Stomach smooth muscle (tissue), 2 donors: ENCODE measurements at regions not wholly inside any gene's neighbourhood (a gene's known extent, or its start where the extent isn't known, plus 50 kb on each side); places are given as distances from the start of the nearest gene placed in this dataset.

ENCODE experiments used
- H3K27ac ChIP-seq: one replicate; pipeline ENCODE4 v1.7.0; 2013; ENCODE audit warnings: mild to moderate bottlenecking, low read length, inconsistent platforms
- H3K27me3 ChIP-seq, 2 donors: one replicate each; pipeline ENCODE4 v1.7.0; 2013; ENCODE audit warnings: low read length in 2 of 2; ENCODE audit not compliant: insufficient read depth in 2 of 2, control insufficient read depth in 1 of 2
- H3K36me3 ChIP-seq, 2 donors: one replicate each; pipeline ENCODE4 v1.7.0; 2013; ENCODE audit warnings: low read length in 2 of 2; ENCODE audit not compliant: control insufficient read depth in 2 of 2, insufficient read depth in 2 of 2
- H3K4me1 ChIP-seq: one replicate; pipeline ENCODE4 v1.7.0; 2013; ENCODE audit warnings: low read length; ENCODE audit not compliant: control insufficient read depth, insufficient read depth
- H3K4me3 ChIP-seq, 2 donors: one replicate each; pipeline ENCODE4 v1.7.0; 2013; ENCODE audit warnings: low read length in 2 of 2
- H3K9ac ChIP-seq, 2 donors: one replicate each; pipeline ENCODE4 v1.7.0; 2013; ENCODE audit warnings: low read length in 2 of 2, mild to moderate bottlenecking in 1 of 2
- H3K9me3 ChIP-seq, 2 donors: one replicate each; pipeline ENCODE4 v1.7.0; 2013; ENCODE audit warnings: low read length in 2 of 2; ENCODE audit not compliant: control insufficient read depth in 2 of 2
- donor health status: healthy.
- donor health status: Pancreatic carcinoma.

- peak overlapping the region in 1 of 2 donors; percentile 29 for H3K4me3 ChIP-seq
- H3K36me3 ChIP-seq, result no peaks in the 10 kb centered on the region
- H3K9me3 ChIP-seq, result no peaks in the 10 kb centered on the region
- H3K4me1 ChIP-seq, result peaks cover 64% of the 10 kb centered on the region
- peak overlapping the region in 1 of 2 donors; percentile 47 for H3K9ac ChIP-seq
- H3K27me3 ChIP-seq, result no peaks in the 10 kb centered on the region
- H3K27ac ChIP-seq, result peak overlapping the region; percentile 37
Observed at GRCh38 chr16:85381738-85382592, 231.2 kb upstream of the GSE1 start.

GRCh38 chr16:85382717-85383118 is 230.4 kb upstream of the GSE1 start:
- no peak overlapping the region for H3K4me3 ChIP-seq
- H3K27ac ChIP-seq, result no peak overlapping the region
- peaks cover 56% of the 10 kb centered on the region for H3K4me1 ChIP-seq
- no peaks in the 10 kb centered on the region for H3K9me3 ChIP-seq
- H3K27me3 ChIP-seq, result no peaks in the 10 kb centered on the region
- no peaks in the 10 kb centered on the region for H3K36me3 ChIP-seq
- no peak overlapping the region for H3K9ac ChIP-seq

DNA sequence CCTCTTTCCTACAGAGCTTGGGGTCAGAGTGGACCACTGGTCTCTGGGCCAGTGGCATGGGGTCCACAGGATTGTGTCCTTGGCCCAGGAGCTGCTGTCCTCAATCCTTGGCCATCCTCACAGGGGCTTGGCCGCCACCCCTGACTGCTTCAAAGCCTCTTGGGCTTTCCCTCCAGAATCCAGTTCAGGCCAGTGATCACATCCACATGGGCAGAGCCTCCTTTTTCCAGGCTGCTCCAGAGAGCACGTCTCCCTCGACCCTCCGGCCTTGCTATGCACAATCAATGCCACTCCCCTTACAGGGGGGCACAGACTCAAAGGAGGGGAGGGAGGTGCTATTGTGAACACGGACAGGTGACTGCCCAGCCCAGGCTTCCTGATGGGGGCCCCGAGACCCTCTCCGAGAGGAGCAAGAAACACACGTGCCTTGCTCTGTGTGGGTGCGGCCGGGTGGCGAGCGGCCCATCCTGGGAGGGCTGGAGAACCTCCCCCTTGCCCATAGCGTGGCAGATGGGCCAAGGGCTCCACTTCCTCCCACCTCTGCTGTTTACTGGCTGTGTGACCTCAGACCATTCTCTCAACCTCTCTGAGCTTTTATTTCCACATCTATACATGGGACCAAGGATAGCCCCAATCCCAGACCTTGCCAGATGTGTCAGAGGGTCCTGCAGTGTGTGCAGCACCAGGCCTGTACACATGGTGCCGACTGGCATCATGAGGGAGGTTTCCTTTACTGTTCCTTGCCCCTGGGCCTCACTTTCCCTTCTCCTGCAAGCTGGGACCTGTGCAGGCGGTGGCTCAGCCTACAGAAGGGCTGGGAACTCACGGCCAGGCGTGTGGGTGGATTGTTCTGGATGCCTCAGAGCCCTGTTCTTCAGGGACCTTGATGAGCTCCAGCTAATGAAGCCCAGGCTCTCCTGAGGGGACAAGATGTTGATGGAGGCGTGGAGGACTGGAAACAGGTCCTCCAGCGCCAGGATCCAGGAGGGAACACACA is 229.0 kb upstream of the GSE1 start:
- H3K36me3 ChIP-seq, result no peaks in the 10 kb centered on the region
- no peaks in the 10 kb centered on the region for H3K27me3 ChIP-seq
- H3K27ac ChIP-seq, result no peak overlapping the region
- H3K9me3 ChIP-seq, result no peaks in the 10 kb centered on the region
- H3K9ac ChIP-seq, result no peak overlapping the region
- no peak overlapping the region for H3K4me3 ChIP-seq
- peaks cover 43% of the 10 kb centered on the region for H3K4me1 ChIP-seq

DNA sequence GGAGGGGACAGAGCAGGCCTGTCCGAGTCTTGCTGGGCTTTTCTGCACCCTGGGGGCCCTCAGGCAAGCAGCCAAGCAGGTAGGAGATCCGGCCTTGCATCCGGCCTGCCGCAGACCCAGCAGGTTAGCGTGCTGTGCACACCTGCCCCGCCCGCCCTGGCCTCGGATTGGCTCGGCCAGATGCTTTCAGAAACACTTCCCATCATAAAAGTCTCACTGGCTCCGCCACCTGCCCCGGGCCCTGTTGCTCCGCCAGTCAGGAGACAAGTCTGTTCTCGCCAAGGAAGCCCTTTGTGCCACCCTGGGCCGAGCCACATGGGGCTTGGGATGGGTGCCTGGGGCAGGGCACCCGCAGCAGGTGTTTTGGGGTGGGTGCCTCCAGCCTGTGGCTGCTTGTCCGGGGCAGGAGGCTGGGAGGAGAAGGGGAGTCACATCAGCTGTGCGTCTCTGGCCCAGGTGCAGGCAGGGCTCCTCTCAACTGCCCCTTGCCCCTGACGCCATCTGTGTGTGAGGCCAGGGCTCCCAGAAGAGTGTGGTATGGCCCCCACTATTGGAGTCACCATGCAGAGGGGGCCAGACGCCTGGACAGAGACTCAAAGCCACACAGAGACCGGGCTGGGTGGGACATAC is 228.2 kb upstream of the GSE1 start:
- Histone ChIP-seq H3K9ac (no peak overlapping the region), H3K27me3 (no peaks in the 10 kb centered on the region), H3K4me3 (no peak overlapping the region), H3K9me3 (no peaks in the 10 kb centered on the region), H3K27ac (no peak overlapping the region), H3K36me3 (no peaks in the 10 kb centered on the region), H3K4me1 (peaks cover 36% of the 10 kb centered on the region)

DNA sequence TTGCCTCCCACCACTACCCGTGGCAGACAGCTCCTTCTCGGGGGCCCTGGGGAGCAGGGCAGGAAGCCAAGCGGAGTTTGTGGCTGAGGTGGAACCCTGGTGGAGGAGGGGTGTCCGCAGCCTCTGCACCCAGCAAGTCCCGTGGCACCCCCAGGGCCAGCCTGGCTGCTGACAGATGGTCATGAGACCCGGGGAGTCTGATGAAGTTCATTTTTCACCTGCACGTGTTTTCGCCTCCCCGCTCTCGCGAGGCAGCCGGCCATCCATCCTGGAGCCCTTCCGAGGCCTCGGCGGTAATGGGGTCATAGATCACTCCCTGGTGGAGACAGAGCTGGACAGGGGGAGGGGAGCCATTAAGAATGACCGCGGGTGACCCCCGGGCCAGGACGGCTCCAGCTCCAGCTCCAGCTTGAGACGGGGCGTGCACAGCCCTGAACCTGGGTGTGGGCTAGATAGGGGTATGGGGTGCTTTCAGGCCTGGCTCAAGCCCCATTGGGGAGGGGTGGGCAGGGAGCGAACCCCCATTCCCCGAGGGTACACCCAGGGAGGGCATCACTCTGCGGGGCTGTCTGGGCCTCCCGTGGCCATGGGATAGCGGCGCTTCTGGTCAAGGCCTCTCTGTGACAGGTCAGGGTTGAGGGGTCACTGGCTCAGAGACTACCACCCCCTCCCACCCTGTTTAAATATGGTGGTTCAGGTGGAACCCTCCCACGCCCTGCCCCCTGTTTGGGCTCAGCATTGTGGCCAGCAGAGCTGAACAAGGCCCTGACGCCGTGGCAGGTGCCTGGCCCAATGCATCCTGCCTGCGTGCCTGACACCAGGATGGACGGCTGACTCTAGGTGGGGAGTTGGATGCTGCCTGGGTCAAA is 227.4 kb upstream of the GSE1 start:
- Histone ChIP-seq H3K4me1 (peaks cover 38% of the 10 kb centered on the region), H3K9ac (no peak overlapping the region), H3K36me3 (no peaks in the 10 kb centered on the region), H3K27me3 (no peaks in the 10 kb centered on the region), H3K9me3 (no peaks in the 10 kb centered on the region), H3K4me3 (no peak overlapping the region), H3K27ac (no peak overlapping the region)

GRCh38 chr16:85386467-85387170 is 226.5 kb upstream of the GSE1 start:
- H3K27ac ChIP-seq, result no peak overlapping the region
- peaks cover 39% of the 10 kb centered on the region for H3K4me1 ChIP-seq
- no peaks in the 10 kb centered on the region for H3K27me3 ChIP-seq
- H3K36me3 ChIP-seq, result no peaks in the 10 kb centered on the region
- no peak overlapping the region for H3K4me3 ChIP-seq
- no peak overlapping the region for H3K9ac ChIP-seq
- peaks cover 0 to 3% of the 10 kb centered on the region in 2 donors for H3K9me3 ChIP-seq

DNA sequence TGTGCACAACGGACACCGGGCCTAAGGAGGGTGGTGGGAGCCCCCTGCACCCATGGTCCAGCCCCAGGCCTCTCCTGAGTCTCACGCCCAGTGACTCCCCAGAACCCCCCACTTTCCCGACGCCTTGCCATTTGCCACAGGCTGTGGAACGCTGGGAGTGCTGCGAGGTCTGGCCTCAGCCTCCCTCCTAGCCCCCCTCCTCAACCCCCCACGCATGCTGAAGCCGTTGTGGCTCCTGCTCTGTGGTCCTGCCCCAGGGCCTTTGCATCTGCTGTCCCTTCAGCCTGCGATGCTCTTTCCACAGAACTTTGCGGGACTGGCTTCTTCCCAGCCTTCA is 226.0 kb upstream of the GSE1 start:
- Histone ChIP-seq H3K27ac (no peak overlapping the region), H3K4me1 (peaks cover 36% of the 10 kb centered on the region)

GRCh38 chr16:85387731-85388295 is 225.3 kb upstream of the GSE1 start:
- H3K27me3 ChIP-seq, result no peaks in the 10 kb centered on the region
- H3K36me3 ChIP-seq, result no peaks in the 10 kb centered on the region
- no peak overlapping the region for H3K9ac ChIP-seq
- H3K27ac ChIP-seq, result no peak overlapping the region
- H3K9me3 ChIP-seq, result peaks cover 0 to 3% of the 10 kb centered on the region in 2 donors
- H3K4me3 ChIP-seq, result no peak overlapping the region
- H3K4me1 ChIP-seq, result peaks cover 29% of the 10 kb centered on the region

More for the DNA sequence above, 226.0 kb upstream of the GSE1 start:
- peaks cover 0 to 3% of the 10 kb centered on the region in 2 donors for H3K9me3 ChIP-seq
- no peak overlapping the region for H3K9ac ChIP-seq
- H3K4me3 ChIP-seq, result no peak overlapping the region
- no peaks in the 10 kb centered on the region for H3K36me3 ChIP-seq
- no peaks in the 10 kb centered on the region for H3K27me3 ChIP-seq

GRCh38 chr16:85389679-85390470 is 223.2 kb upstream of the GSE1 start:
- no peaks in the 10 kb centered on the region for H3K27me3 ChIP-seq
- no peak overlapping the region for H3K9ac ChIP-seq
- peak overlapping the region; percentile 37 for H3K27ac ChIP-seq
- no peak overlapping the region for H3K4me3 ChIP-seq
- no peaks in the 10 kb centered on the region for H3K36me3 ChIP-seq
- peaks cover 34% of the 10 kb centered on the region for H3K4me1 ChIP-seq
- H3K9me3 ChIP-seq, result peaks cover 0 to 3% of the 10 kb centered on the region in 2 donors
